ENCODE measurements at regions not wholly inside any gene's neighbourhood (a gene's known extent, or its start where the extent isn't known, plus 50 kb on each side); places are given as distances from the start of the nearest gene placed in this dataset.

GRCh38 chr14:50041980-50042379 lies 74.4 kb downstream of the VCPKMT start:
- ChIA-PET CTCF (ENCODE audit: partially characterized antibody) (no interaction called here), POLR2A (ENCODE audit: partially characterized antibody) (no interaction called here)
- Histone ChIP-seq H2AK5ac (ENCODE audit: low read depth, low read length) (no peak overlapping the region), H3K56ac (replicated peaks; ENCODE audit: insufficient read length, low read depth, low read length) (no peak overlapping the region), H3K4me2 (ENCODE audit: insufficient read depth in 1 of 2, low read depth in 2 of 2, low read length in 2 of 2) (no peak overlapping the region), H2BK5ac (ENCODE audit: low read depth, low read length) (no peak overlapping the region), H3K79me1 (ENCODE audit: low read depth, low read length) (no peaks in the 10 kb centered on the region), H4K8ac (ENCODE audit: extremely low read depth, insufficient read depth, low read length) (no peak overlapping the region), H3K9me3 (ENCODE audit: insufficient read depth in 2 of 2, low read depth in 1 of 2, low read length in 1 of 2) (no peaks in the 10 kb centered on the region), H3K4me3 (ENCODE audit: extremely low read depth in 1 of 4, insufficient read depth in 2 of 4, low read depth in 3 of 4, low read length in 4 of 4) (no peak overlapping the region), H3K4ac (replicated peaks; ENCODE audit: insufficient read length, low read depth, low read length) (no peak overlapping the region), H3K27ac (ENCODE audit: low read depth, low read length) (no peak overlapping the region), H3K36me3 (ENCODE audit: control insufficient read depth in 2 of 4, insufficient read depth in 4 of 4, low read length in 3 of 4) (no peaks in the 10 kb centered on the region), H3K4me1 (replicated peaks in 1 of 4; ENCODE audit: control insufficient read depth in 3 of 4, insufficient read depth in 4 of 4, low read length in 3 of 4) (peaks cover 0 to 3% (median under 1%) of the 10 kb centered on the region in 4 experiments; a peak in 2 of 7 replicates), H4K91ac (replicated peaks; ENCODE audit: insufficient read length, low read length) (no peak overlapping the region), H3K23ac (ENCODE audit: insufficient read length) (no peak overlapping the region), H2BK20ac (ENCODE audit: low read length) (no peak overlapping the region), H3K9ac (replicated peaks in 1 of 4; ENCODE audit: extremely low read depth in 1 of 4, low read depth in 3 of 4, low read length in 3 of 4) (no peak overlapping the region), H2AFZ (ENCODE audit: low read length) (no peak overlapping the region), H3K79me2 (ENCODE audit: control insufficient read depth in 1 of 2, insufficient read depth in 2 of 2, low read length in 2 of 2) (no peaks in the 10 kb centered on the region), H3K18ac (ENCODE audit: extremely low read depth, low read length) (no peak overlapping the region), H3K27me3 (replicated peaks in 1 of 4; ENCODE audit: control insufficient read depth in 3 of 4, extremely low read depth in 1 of 4, insufficient read depth in 3 of 4, low read length in 3 of 4) (no peaks in the 10 kb centered on the region), H2BK12ac (ENCODE audit: low read depth, low read length) (no peak overlapping the region), H3K14ac (ENCODE audit: insufficient read length) (no peak overlapping the region), H2BK120ac (replicated peaks; ENCODE audit: low read depth, low read length) (no peak overlapping the region), H3K23me2 (ENCODE audit: low read depth, low read length) (no peaks in the 10 kb centered on the region), H4K5ac (ENCODE audit: insufficient read length, low read depth, low read length) (no peak overlapping the region), H2BK15ac (ENCODE audit: low read length) (no peak overlapping the region), H4K20me1 (replicated peaks in 1 of 2; ENCODE audit: control insufficient read depth in 1 of 2, insufficient read depth in 2 of 2, low read length in 2 of 2) (no peaks in the 10 kb centered on the region)
- 96% methylated on average over 3 of the region's 3 CpGs; no CpG with 5 or more reads in 1 of the 2 experiments for WGBS, 2 experiments (ENCODE audit: extremely low coverage in 1 of 2, insufficient coverage in 1 of 2, insufficient read length in 1 of 2, insufficient replicate concordance in 2 of 2, low coverage in 1 of 2, low lambda C conversion rate in 2 of 2, missing lambda C conversion rate in 1 of 2)
- DNase-seq (ENCODE audit: low read depth in 1 of 2, low spot score in 2 of 2) (no peak), FAIRE-seq (no peak)
- no peak for TF ChIP-seq SRF (IDR thresholded peaks at IDR 0.05; ENCODE audit: low read depth, low read length)

Measured in H1 (cell line).